ENCODE measurements at regions not wholly inside any gene's neighbourhood (a gene's known extent, or its start where the extent isn't known, plus 50 kb on each side); places are given as distances from the start of the nearest gene placed in this dataset.

DNA sequence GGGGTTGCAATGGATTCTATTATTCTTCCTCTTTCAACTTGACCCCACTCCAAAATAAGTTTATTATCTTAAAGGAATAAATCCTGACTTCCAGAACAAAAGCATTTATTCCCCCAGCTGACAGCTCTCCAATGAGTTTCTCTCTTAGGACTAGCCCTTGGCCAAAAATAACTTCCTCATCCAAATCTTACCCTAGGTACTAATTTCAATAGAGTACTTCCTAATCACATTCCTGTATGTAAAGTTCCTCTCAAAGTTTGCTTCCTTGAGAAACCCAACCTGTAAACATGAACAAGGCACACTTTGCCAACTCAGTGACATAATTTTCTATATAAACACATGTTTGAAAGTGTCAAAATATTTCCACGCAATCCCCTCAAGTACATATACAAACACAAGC is 671.2 kb upstream of the GALNTL6 start:
- DNase-seq: no peak

DNA sequence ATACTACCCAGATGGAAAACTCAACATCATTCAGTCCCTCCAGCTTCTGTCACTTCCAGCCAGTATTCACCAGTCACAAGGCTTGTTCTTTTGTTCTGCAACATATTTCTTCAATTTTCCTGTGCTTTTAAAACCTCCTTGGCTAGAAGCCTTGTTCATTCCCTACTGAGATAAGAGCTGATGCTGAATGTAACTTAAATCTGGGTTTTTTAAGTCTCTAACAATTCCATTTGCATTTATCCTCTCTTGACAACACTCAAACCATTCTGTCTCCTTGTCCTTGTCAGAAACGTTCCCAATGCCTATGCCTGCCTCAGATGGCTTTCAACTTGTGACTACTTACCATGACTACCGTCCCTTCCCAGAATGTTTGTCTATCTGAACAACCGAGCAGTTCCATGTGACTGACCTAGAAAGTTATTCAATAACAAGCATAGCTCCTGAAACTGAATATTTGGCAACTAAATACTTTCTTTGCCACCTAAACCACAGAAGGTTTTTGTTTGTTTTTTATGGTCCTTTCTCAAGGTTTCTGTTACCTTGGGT is 682.9 kb upstream of the GALNTL6 start:
- no peak for DNase-seq

GRCh38 chr4:171118091-171118490 is 695.1 kb upstream of the GALNTL6 start:
- DNase-seq: peak; percentile 2

DNA sequence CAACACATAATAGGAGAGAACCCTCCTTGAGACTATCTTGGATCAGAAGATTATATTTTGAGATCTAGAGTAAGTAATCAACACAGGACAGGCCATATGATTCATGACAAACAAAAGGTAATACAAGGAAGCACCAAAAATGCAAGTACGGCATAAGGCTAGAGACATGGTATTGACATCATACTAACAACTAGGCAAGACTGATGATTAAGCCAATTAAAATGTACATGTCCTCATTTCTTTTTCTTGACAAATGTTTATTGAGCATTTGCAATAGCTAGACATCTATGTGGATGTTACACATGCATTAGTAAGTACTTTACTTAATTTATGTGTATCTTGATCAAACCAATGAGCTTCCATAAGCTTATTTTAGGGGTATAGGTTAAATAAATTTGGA is 695.7 kb upstream of the GALNTL6 start:
- no peak for DNase-seq

DNA sequence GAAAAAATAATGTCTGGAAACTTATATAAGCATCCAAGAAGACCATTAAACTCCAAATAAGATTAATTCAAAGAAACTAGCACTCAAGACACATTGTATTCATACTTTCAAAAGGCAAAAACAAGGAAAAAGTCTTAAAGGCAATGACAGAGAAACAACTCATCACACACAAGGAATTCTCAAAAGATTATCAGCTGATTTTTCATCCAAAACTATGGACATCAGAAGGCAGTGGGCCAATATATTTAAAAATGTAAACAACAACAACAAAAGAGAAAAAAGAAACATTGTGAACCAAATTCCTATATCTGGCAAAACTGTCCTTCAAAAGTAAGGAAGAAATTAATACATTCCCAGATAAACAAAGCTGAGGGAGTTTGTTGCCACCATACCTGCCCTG is 711.4 kb upstream of the GALNTL6 start:
- no peak for DNase-seq

GRCh38 chr4:171087089-171087488 is 726.1 kb upstream of the GALNTL6 start:
- no peak for DNase-seq

DNA sequence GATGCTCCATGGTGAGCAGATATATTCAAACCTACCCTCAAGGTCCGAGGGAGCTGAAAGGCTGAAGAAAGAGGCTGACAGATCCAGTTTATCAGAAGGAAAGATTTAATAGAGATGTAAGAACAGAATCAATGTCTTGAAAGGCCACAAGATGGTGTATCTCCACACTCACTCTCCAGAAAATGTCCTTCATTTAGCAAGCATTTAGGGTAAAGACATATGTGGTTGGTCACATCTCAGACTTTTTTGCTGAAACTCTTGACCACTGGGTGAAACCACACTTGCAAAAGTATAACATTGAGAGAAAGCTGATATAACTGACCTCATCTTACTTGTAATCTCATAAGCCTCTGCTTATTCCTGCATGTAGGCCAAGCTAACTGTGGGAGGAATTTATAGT is 745.8 kb upstream of the GALNTL6 start:
- DNase-seq: no peak

- no peak for DNase-seq
Measured at GRCh38 chr4:171049380-171049779, 763.8 kb upstream of the GALNTL6 start.

- no peak for DNase-seq
Measured at GRCh38 chr4:171042989-171043524, 770.1 kb upstream of the GALNTL6 start.

GRCh38 chr4:171035909-171036308 is 777.3 kb upstream of the GALNTL6 start:
- DNase-seq: no peak

DNA sequence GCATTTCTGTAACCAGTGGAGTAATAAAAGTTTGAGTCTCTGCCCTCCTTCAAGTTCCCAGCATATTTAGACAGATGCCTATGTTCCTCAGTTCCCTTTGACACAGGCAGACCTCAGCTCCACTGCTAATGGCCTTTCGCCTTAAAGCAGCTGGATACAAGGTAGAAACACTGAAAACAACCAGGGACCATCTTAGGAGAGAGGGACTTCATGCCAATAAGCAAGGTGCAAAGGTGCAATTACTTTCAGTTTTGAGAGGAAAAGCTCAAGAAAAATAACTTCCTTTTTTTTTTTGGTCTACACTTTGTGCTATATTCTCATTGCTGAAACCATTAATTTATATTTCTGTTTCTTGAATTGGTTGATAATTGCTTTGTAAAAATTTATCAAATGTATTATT is 781.9 kb upstream of the GALNTL6 start:
- DNase-seq: no peak

GRCh38 chr4:171025776-171026175 is 787.4 kb upstream of the GALNTL6 start:
- DNase-seq: peak; percentile 1

- DNase-seq: no peak
Measured at GRCh38 chr4:171025343-171025742, 787.9 kb upstream of the GALNTL6 start.

GRCh38 chr4:171024720-171025303 is 788.4 kb upstream of the GALNTL6 start:
- no peak for DNase-seq

DNA sequence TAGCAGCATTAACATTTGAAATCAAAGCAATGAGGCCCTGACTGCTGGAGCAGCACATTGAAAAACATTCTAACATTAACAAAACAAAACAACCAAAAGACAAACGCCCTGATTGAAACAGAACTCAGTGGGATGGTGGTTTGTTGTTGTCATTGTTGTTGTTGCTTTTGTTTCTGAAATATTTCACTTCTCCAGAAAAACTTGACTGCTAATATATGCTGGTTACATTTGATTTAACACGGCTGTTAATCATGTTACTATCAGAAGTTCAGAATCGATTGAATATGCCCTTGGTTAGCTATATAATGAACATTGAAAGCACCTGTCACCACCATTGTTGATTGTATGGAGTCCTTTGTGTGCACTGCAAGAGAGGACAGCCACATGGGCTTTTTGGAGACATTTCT is 790.4 kb upstream of the GALNTL6 start:
- DNase-seq: no peak

DNA sequence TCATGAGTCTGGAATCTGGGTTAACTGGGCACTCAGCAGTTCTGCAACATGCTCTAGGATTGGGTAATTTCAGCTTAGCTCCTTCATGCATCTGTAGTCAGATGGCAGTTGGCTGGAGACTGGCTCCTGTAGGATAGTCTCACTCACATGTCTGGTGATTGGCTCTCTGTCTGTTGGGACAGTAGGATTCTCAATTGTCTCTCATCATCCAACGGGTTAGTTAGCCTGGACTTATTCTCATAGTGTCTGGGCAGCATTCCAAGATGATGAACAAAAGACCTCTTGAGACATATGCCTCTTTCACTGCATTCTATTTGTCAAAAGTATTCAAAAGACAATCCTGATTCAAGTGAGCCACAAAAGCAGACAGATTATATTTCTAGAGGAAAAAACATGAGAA is 795.6 kb upstream of the GALNTL6 start:
- DNase-seq: peak; percentile 22

GRCh38 chr4:171016145-171016544 is 797.1 kb upstream of the GALNTL6 start:
- no peak for DNase-seq

DNA sequence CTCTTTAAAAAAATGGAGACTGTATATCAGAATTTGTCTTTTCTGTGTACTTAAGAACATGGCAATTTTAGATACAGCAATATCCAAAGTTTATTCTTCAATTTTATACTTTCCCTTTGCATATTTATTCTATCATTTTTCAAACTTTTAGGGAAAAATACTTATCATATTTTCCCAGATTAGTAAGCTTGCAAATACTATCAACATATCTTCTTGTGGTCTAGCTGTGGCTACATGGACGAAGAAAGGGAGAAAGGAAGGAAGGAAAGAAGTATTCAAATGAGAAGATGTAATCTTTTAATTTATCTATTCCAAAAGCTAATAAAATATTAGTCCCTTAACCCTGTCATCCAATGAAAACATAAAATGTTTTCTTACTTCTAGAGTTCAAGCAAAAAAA is 797.8 kb upstream of the GALNTL6 start:
- DNase-seq: no peak

DNA sequence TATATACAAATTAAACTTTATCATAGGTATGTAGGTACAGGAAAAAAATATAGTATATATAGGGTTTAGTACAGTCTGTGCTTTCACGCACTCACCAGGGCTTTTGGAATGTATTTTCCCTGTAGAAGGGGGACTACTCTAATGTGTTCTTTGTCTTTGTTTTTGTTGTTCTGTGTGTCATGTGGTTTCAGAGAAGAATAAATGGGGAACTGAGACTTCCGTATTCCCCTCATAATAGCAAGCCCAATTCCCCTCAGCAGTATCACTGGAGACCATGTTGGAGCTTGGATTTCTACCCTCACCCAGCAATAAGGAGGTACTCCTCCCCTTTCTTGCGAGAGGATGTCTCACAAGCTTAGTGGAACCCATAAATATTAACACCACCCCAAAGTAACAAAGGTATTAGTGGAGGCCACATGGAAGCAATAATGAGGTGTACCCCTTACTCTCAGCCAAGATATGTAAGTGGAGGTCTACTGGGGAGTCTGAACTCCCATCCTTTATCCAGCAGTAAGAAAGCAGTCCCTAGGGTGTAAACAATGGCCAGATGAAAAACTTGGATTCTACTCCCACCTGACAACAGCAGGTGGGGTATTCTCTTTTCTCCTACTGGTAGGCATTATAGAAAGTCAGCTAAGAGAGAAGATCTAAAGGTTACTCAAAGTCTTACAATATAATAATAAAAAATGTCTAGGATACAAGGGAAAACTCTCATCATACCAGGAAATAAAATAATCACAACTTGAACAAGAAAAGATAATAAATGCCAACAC is 805.4 kb upstream of the GALNTL6 start:
- DNase-seq: no peak

DNA sequence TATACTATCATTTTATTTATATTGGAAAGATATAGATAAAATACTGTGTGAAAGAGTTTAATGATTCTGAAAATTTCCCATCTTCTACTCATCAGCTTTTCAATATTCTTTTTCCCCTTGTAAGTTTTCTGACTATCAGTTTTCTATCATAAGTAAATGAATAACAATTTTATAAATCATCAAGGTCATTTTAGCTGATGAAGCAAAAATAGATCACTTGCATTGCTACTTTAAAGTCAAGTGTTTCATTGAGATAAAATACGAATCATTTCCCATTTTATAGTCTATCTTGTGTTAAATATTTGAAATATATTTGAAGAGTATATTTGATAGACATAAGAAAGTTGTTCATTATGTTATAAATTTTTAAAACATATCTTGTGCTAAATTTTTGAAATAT is 811.0 kb upstream of the GALNTL6 start:
- DNase-seq: no peak

GRCh38 chr4:170990989-170991589 is 822.1 kb upstream of the GALNTL6 start:
- peak; percentile 38 for DNase-seq

DNA sequence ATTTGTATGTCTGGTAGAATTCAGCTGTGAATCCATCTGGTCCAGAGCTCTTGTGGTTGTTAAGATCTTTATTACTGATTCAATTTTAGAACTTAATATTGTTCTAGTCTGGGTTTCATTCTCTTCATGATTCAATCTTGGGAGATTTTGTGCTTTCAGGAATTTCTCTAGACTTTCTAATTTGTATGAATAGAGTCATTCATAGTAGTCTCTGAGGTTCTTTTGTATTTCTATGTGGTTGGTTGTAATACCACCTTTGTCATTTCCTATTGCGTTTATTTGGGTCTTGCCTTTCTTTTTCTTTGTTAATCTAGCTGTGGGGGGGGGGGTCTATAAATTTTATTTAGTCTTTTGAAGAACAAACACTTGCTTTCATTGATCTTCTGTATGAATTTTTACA is 824.8 kb upstream of the GALNTL6 start:
- DNase-seq: no peak

DNA sequence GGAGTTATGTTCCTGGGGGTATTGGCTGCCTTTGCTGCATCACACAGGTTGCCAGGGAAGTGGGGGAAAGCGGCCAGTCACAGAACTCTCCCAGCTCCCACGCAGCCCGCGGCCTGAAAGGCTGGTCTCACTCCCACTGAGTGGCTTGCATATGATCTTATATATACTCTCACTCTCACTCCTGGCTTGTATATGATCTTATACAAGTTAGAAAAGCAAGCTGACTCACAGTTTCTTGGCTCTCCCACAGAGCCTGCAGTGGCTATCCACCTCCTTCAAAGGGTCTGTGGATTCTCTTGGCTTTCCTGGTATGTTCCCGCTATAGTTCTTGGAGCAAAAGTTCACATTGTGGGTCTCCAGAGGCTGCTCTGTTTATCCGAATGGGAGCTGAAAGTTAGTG is 833.5 kb upstream of the GALNTL6 start:
- peak; percentile 12 for DNase-seq

DNA sequence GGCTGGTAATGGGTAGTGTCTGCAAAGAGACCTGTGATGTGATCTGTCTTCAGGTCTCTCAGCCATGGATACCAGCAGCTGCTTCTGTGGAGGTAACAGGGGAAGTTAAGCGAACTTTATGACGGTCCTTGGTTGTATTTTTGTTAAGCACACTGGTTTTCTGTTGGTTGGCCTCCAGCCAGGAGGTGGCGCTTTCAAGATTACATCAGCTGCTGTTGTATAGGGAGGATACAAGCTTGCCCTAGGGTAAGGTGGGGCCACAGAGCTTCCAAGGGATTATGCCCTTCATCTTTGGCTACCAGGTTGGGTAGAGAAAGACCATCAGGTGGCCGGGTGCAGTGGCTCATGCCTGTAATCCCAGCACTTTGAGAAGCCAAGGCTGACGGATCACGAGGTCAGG is 834.2 kb upstream of the GALNTL6 start:
- DNase-seq: no peak

All from fibroblast of skin of right quadriceps (primary cell).